HepG2 (cell line): ENCODE measurements at regions not wholly inside any gene's neighbourhood (a gene's known extent, or its start where the extent isn't known, plus 50 kb on each side); places are given as distances from the start of the nearest gene placed in this dataset.

Experiments used
- ATAC-seq: fragments of 200-7000 bp; cut with Tn5 transposase; 3 replicates; pipeline ENCODE4 v1.9.1; 2020; ENCODE audit warnings: mild to moderate bottlenecking, moderate library complexity
- BruUV-seq: library from RNA; stranded (reverse); fragments of 400-500 nt; replicated peaks from 2 replicates; lab custom pipeline; 2021; lab: Mats Ljungman, UMichigan
- CTCF ChIA-PET: fragments of 300-600 bp; formaldehyde crosslinking; extraction: SDS; loops from one replicate; lab custom pipeline; 2021; ENCODE audit warnings: low total read pairs, inconsistent platforms, low intra/inter-chr PET ratio; lab: Yijun Ruan, JAX
- POLR2A ChIA-PET: fragments of 350-600 bp; sonication (Branson Sonifier 250); formaldehyde crosslinking; loops from one replicate; lab custom pipeline; 2020; ENCODE audit warnings: antibody characterized with exemption, inconsistent platforms; lab: Yijun Ruan, JAX
- DNase-seq: peaks from one replicate; pipeline ENCODE4 v3.0.0-alpha.2; 2015; ENCODE audit warnings: low spot score
- FAIRE-seq: peaks from 3 replicates; lab custom pipeline; 2011; peaks lifted over from hg19 to GRCh38; lab: Jason Lieb, UNC
- H2AFZ ChIP-seq: one replicate; pipeline ENCODE4 v1.6.1; 2011; ENCODE audit warnings: low read length, inconsistent platforms
- H3K27ac ChIP-seq: fragments of 300-600 bp; 3 replicates; pipeline ENCODE4 v1.8.0; 2011; ENCODE audit warnings: mixed run types, mild to moderate bottlenecking, mixed read lengths, low read length, inconsistent platforms; ENCODE audit not compliant: insufficient read depth; ENCODE audit errors: extremely low read length
- H3K27me3 ChIP-seq, 2 experiments: fragments of 200-600 bp in 1 of 2; 2 replicates in 1 of 2; 3 replicates in 1 of 2; pipeline versions ENCODE4 v1.6.0 to v1.8.0; 2011; ENCODE audit warnings: low read length in 2 of 2, mild to moderate bottlenecking in 2 of 2, moderate library complexity in 2 of 2, inconsistent platforms in 1 of 2; ENCODE audit not compliant: insufficient read depth in 2 of 2, control insufficient read depth in 1 of 2
- H3K36me3 ChIP-seq, 2 experiments: fragments of 200-600 bp in 1 of 2; replicated peaks in 1 of 2; 2 replicates in 1 of 2; 3 replicates in 1 of 2; pipeline versions ENCODE4 v1.5.1 to v1.8.0; 2011; ENCODE audit warnings: low read length in 2 of 2, inconsistent platforms in 1 of 2; ENCODE audit not compliant: insufficient read depth in 2 of 2, control insufficient read depth in 1 of 2
- H3K4me1 ChIP-seq: 2 replicates; pipeline ENCODE4 v1.5.1; 2012; ENCODE audit warnings: low read length, inconsistent platforms; ENCODE audit not compliant: insufficient read depth
- H3K4me2 ChIP-seq: 2 replicates; pipeline ENCODE4 v1.6.0; 2011; ENCODE audit warnings: low read depth, low read length, inconsistent platforms
- H3K4me3 ChIP-seq, 3 experiments: fragments of 200-600 bp in 1 of 3; sonication (generic), shearing (Covaris generic) in 1 of 3; replicated peaks in 1 of 3; 2 replicates each; pipeline ENCODE4 v1.5.1; 2011 to 2016; ENCODE audit warnings: low read length in 3 of 3, inconsistent platforms in 2 of 3, low read depth in 2 of 3, mild to moderate bottlenecking in 2 of 3, control low read depth in 1 of 3, mixed read lengths in 1 of 3; ENCODE audit not compliant: insufficient read depth in 1 of 3
- H3K79me2 ChIP-seq: one replicate; pipeline ENCODE4 v1.6.1; 2011; ENCODE audit warnings: low read length, inconsistent platforms; ENCODE audit not compliant: insufficient read depth
- H3K9ac ChIP-seq: 2 replicates; pipeline ENCODE4 v1.6.0; 2011; ENCODE audit warnings: mild to moderate bottlenecking, low read depth, low read length, inconsistent platforms; ENCODE audit not compliant: insufficient read depth
- H3K9me3 ChIP-seq: 2 replicates; pipeline ENCODE4 v1.5.1; 2012; ENCODE audit warnings: mild to moderate bottlenecking, low read length
- H4K20me1 ChIP-seq: 2 replicates; pipeline ENCODE4 v1.6.0; 2011; ENCODE audit warnings: inconsistent platforms, mild to moderate bottlenecking, low read length, moderate library complexity; ENCODE audit not compliant: insufficient read depth
- HNF1A ChIP-seq, 2 experiments: sonication (generic) in 1 of 2; formaldehyde crosslinking in 1 of 2; IDR thresholded peaks; 2 replicates each; pipeline versions ENCODE4 v1.4.0 to v1.6.1; 2016 to 2020; ENCODE audit warnings: borderline replicate concordance in 1 of 2, low read depth in 1 of 2, mild to moderate bottlenecking in 1 of 2, missing genetic modification reagents in 1 of 2
- WGBS: methylation state at CpG from one replicate; pipeline ENCODE4 v1.1.6; 2017; ENCODE audit warnings: low lambda C conversion rate; 5-methylcytosine and 5-hydroxymethylcytosine counted together
- in situ Hi-C: cut with HindIII; loops from 2 replicates; pipeline ENCODE4 v1.10.0; 2017; ENCODE audit warnings: low pct_unique_long_range_greater_than_20kb; ENCODE audit not compliant: extremely low pct_ligation_motif_present
- intact Hi-C: fragments of 100-400 bp; cut with micrococcal nuclease; formaldehyde crosslinking; loops from one replicate; pipeline ENCODE4 v1.10.0; 2022; ENCODE audit not compliant: unreplicated experiment
- TF ChIP-seq, protein P1 (sequence below): sonication (generic); formaldehyde crosslinking; IDR thresholded peaks from 2 replicates; pipeline ENCODE4 v1.9.0; 2021; ENCODE audit warnings: missing genetic modification reagents, borderline replicate concordance
- TF ChIP-seq, protein P2 (sequence below): sonication (generic); formaldehyde crosslinking; IDR thresholded peaks from 2 replicates; pipeline ENCODE4 v1.9.0; 2022; ENCODE audit warnings: missing genetic modification reagents, mild to moderate bottlenecking, borderline replicate concordance
- TF ChIP-seq, protein P3 (sequence below): sonication (generic); formaldehyde crosslinking; IDR thresholded peaks from 2 replicates; pipeline ENCODE4 v1.4.0; 2020; ENCODE audit warnings: low read depth, mild to moderate bottlenecking, missing genetic modification reagents

GRCh38 chr14:104366931-104367865 lies 212.4 kb upstream of the C14orf180 start:
- in situ Hi-C loops: no loop called here
- 0% methylated on average over 4 of the region's 16 CpGs for WGBS
- intact Hi-C loops: no loop called here
- peaks cover 8 to 58% of the 10 kb centered on the region in 2 experiments; a peak in 4 of 5 replicates for H3K27me3 ChIP-seq
- peaks cover 4% of the 10 kb centered on the region; the same call in 1 of the 2 replicates for H4K20me1 ChIP-seq
- BruUV-seq: no TSS peak
- TF ChIP-seq, protein P1, sequence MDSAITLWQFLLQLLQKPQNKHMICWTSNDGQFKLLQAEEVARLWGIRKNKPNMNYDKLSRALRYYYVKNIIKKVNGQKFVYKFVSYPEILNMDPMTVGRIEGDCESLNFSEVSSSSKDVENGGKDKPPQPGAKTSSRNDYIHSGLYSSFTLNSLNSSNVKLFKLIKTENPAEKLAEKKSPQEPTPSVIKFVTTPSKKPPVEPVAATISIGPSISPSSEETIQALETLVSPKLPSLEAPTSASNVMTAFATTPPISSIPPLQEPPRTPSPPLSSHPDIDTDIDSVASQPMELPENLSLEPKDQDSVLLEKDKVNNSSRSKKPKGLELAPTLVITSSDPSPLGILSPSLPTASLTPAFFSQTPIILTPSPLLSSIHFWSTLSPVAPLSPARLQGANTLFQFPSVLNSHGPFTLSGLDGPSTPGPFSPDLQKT (CRISPR knock-in tag): no peak
- TF ChIP-seq, protein P2, sequence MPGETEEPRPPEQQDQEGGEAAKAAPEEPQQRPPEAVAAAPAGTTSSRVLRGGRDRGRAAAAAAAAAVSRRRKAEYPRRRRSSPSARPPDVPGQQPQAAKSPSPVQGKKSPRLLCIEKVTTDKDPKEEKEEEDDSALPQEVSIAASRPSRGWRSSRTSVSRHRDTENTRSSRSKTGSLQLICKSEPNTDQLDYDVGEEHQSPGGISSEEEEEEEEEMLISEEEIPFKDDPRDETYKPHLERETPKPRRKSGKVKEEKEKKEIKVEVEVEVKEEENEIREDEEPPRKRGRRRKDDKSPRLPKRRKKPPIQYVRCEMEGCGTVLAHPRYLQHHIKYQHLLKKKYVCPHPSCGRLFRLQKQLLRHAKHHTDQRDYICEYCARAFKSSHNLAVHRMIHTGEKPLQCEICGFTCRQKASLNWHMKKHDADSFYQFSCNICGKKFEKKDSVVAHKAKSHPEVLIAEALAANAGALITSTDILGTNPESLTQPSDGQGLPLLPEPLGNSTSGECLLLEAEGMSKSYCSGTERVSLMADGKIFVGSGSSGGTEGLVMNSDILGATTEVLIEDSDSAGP: no peak
- TF ChIP-seq, protein P3, sequence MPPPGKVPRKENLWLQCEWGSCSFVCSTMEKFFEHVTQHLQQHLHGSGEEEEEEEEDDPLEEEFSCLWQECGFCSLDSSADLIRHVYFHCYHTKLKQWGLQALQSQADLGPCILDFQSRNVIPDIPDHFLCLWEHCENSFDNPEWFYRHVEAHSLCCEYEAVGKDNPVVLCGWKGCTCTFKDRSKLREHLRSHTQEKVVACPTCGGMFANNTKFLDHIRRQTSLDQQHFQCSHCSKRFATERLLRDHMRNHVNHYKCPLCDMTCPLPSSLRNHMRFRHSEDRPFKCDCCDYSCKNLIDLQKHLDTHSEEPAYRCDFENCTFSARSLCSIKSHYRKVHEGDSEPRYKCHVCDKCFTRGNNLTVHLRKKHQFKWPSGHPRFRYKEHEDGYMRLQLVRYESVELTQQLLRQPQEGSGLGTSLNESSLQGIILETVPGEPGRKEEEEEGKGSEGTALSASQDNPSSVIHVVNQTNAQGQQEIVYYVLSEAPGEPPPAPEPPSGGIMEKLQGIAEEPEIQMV: no peak
- no peak for TF ChIP-seq HNF1A (IDR thresholded peaks at IDR 0.05; ENCODE audit: low read depth)
- TF ChIP-seq HNF1A (CRISPR knock-in tag; IDR thresholded peaks at IDR 0.05; ENCODE audit: borderline replicate concordance): no peak
- no peak for FAIRE-seq
- no peak for ATAC-seq
- DNase-seq: no peak
- H3K9ac ChIP-seq: no peak overlapping the region
- no peaks in the 10 kb centered on the region for H3K9me3 ChIP-seq
- H3K36me3 ChIP-seq: no peaks in the 10 kb centered on the region
- POLR2A ChIA-PET: no interaction called here
- H3K4me2 ChIP-seq: no peak overlapping the region
- no peak overlapping the region for H3K4me3 ChIP-seq
- H3K4me1 ChIP-seq: no peaks in the 10 kb centered on the region
- H2AFZ ChIP-seq: no peak overlapping the region
- H3K27ac ChIP-seq: no peak overlapping the region
- no peaks in the 10 kb centered on the region for H3K79me2 ChIP-seq
- CTCF ChIA-PET: no interaction called here
